DND-41 (cell line): ENCODE measurements at regions not wholly inside any gene's neighbourhood (a gene's known extent, or its start where the extent isn't known, plus 50 kb on each side); places are given as distances from the start of the nearest gene placed in this dataset.

ENCODE experiments used
- CTCF ChIP-seq: IDR thresholded peaks from 2 replicates; pipeline ENCODE4 v1.5.1; 2012; ENCODE audit warnings: borderline replicate concordance, low read length, moderate library complexity, mild to moderate bottlenecking; ENCODE audit not compliant: poor library complexity, severe bottlenecking; ENCODE audit errors: extremely low read depth
- EZH2 ChIP-seq: IDR thresholded peaks from 3 replicates; pipeline ENCODE4 v1.6.1; 2012; ENCODE audit warnings: borderline replicate concordance, low read depth, mild to moderate bottlenecking, moderate library complexity, low read length, inconsistent platforms; ENCODE audit not compliant: severe bottlenecking

GRCh38 chr2:239732666-239733010, 292.5 kb downstream of the NDUFA10 start:
- no peak for TF ChIP-seq CTCF
- TF ChIP-seq EZH2 = no peak
